H1 (cell line): ENCODE measurements at regions not wholly inside any gene's neighbourhood (a gene's known extent, or its start where the extent isn't known, plus 50 kb on each side); places are given as distances from the start of the nearest gene placed in this dataset.

ENCODE experiments used
- CTCF ChIA-PET: fragments of 300-600 bp; sonication (Branson Sonifier 250); formaldehyde crosslinking; loops from one replicate; lab custom pipeline; 2021; ENCODE audit not compliant: partially characterized antibody; lab: Charles Lee
- POLR2A ChIA-PET: fragments of 300-600 bp; sonication (Branson Sonifier 250); formaldehyde crosslinking; loops from one replicate; lab custom pipeline; 2021; ENCODE audit warnings: inconsistent platforms; ENCODE audit not compliant: partially characterized antibody; lab: Charles Lee
- DNase-seq, 2 experiments: peaks; one replicate each; pipeline versions ENCODE4 v3.0.0 to v3.0.0-alpha.2; 2010 to 2022; ENCODE audit warnings: low spot score in 2 of 2, low read depth in 1 of 2, mixed read lengths in 1 of 2
- FAIRE-seq: peaks from 2 replicates; lab custom pipeline; 2011; peaks lifted over from hg19 to GRCh38; lab: Jason Lieb, UNC
- H2AFZ ChIP-seq: 2 replicates; pipeline ENCODE4 v1.8.1; 2012; ENCODE audit warnings: low read length, inconsistent platforms
- H2AK5ac ChIP-seq: 2 replicates; pipeline ENCODE4 v1.6.1; 2013; ENCODE audit warnings: low read depth, low read length
- H2BK120ac ChIP-seq: replicated peaks from 2 replicates; pipeline ENCODE3; 2013; ENCODE audit warnings: low read depth, low read length, inconsistent platforms
- H2BK12ac ChIP-seq: 2 replicates; pipeline ENCODE4 v1.6.1; 2013; ENCODE audit warnings: low read depth, low read length
- H2BK15ac ChIP-seq: 2 replicates; pipeline ENCODE4 v1.6.1; 2013; ENCODE audit warnings: low read length
- H2BK20ac ChIP-seq: 2 replicates; pipeline ENCODE4 v1.6.1; 2013; ENCODE audit warnings: low read length
- H2BK5ac ChIP-seq: 2 replicates; pipeline ENCODE4 v1.6.1; 2013; ENCODE audit warnings: low read depth, low read length
- H3K14ac ChIP-seq: 2 replicates; pipeline ENCODE4 v1.6.1; 2013; ENCODE audit warnings: inconsistent platforms; ENCODE audit not compliant: insufficient read length
- H3K18ac ChIP-seq: 2 replicates; pipeline ENCODE4 v1.6.1; 2013; ENCODE audit warnings: low read length; ENCODE audit errors: extremely low read depth
- H3K23ac ChIP-seq: 2 replicates; pipeline ENCODE4 v1.6.1; 2013; ENCODE audit warnings: inconsistent platforms; ENCODE audit not compliant: insufficient read length
- H3K23me2 ChIP-seq: 2 replicates; pipeline ENCODE4 v1.6.1; 2013; ENCODE audit warnings: low read depth, low read length
- H3K27ac ChIP-seq: 2 replicates; pipeline ENCODE4 v1.6.1; 2011; ENCODE audit warnings: low read depth, low read length, inconsistent platforms
- H3K27me3 ChIP-seq, 4 experiments: replicated peaks in 1 of 4; 1 replicate in 1 of 4; 2 replicates in 3 of 4; pipeline versions ENCODE4 v1.6.1 to v1.8.1; 2011 to 2013; ENCODE audit warnings: low read length in 3 of 4, mild to moderate bottlenecking in 3 of 4, inconsistent platforms in 2 of 4, mixed read lengths in 2 of 4, moderate library complexity in 1 of 4; ENCODE audit not compliant: control insufficient read depth in 3 of 4, insufficient read depth in 3 of 4; ENCODE audit errors: extremely low read depth in 1 of 4
- H3K36me3 ChIP-seq, 4 experiments: 2 replicates each; pipeline versions ENCODE4 v1.6.1 to v1.8.1; 2011 to 2013; ENCODE audit warnings: mild to moderate bottlenecking in 4 of 4, low read length in 3 of 4, moderate library complexity in 2 of 4, control low read depth in 1 of 4, inconsistent platforms in 1 of 4; ENCODE audit not compliant: insufficient read depth in 4 of 4, control insufficient read depth in 2 of 4
- H3K4ac ChIP-seq: replicated peaks from 2 replicates; pipeline ENCODE3; 2013; ENCODE audit warnings: low read length, low read depth, mixed read lengths, inconsistent platforms; ENCODE audit not compliant: insufficient read length
- H3K4me1 ChIP-seq, 4 experiments: replicated peaks in 1 of 4; 1 replicate in 1 of 4; 2 replicates in 3 of 4; pipeline versions ENCODE4 v1.6.1 to v1.8.1; 2011 to 2013; ENCODE audit warnings: low read length in 3 of 4, inconsistent platforms in 2 of 4, mixed read lengths in 1 of 4; ENCODE audit not compliant: insufficient read depth in 4 of 4, control insufficient read depth in 3 of 4
- H3K4me2 ChIP-seq, 2 experiments: 2 replicates each; pipeline versions ENCODE4 v1.6.1 to v1.8.1; 2011 to 2013; ENCODE audit warnings: low read depth in 2 of 2, low read length in 2 of 2, control low read depth in 1 of 2, inconsistent platforms in 1 of 2, mild to moderate bottlenecking in 1 of 2; ENCODE audit not compliant: insufficient read depth in 1 of 2
- H3K4me3 ChIP-seq, 4 experiments: fragments of 200-600, 300-600 bp in 1 of 4; sonication (generic), shearing (Covaris generic), sonication (Bioruptor Twin) in 1 of 4; 2 replicates each; pipeline versions ENCODE4 v1.5.1 to v1.8.1; 2011 to 2016; ENCODE audit warnings: low read length in 4 of 4, low read depth in 3 of 4, control low read depth in 2 of 4, inconsistent platforms in 2 of 4, mild to moderate bottlenecking in 2 of 4, mixed read lengths in 1 of 4, moderate library complexity in 1 of 4; ENCODE audit not compliant: insufficient read depth in 2 of 4; ENCODE audit errors: extremely low read depth in 1 of 4
- H3K56ac ChIP-seq: replicated peaks from 2 replicates; pipeline ENCODE3; 2013; ENCODE audit warnings: low read depth, mild to moderate bottlenecking, mixed read lengths, low read length, inconsistent platforms; ENCODE audit not compliant: insufficient read length
- H3K79me1 ChIP-seq: 2 replicates; pipeline ENCODE4 v1.6.1; 2013; ENCODE audit warnings: low read depth, low read length, control low read depth
- H3K79me2 ChIP-seq, 2 experiments: 2 replicates each; pipeline versions ENCODE4 v1.6.1 to v1.8.1; 2012 to 2013; ENCODE audit warnings: low read length in 2 of 2, mild to moderate bottlenecking in 2 of 2, inconsistent platforms in 1 of 2; ENCODE audit not compliant: insufficient read depth in 2 of 2, control insufficient read depth in 1 of 2
- H3K9ac ChIP-seq, 4 experiments: replicated peaks in 1 of 4; 1 replicate in 1 of 4; 2 replicates in 3 of 4; pipeline versions ENCODE4 v1.6.1 to v1.8.1; 2011 to 2013; ENCODE audit warnings: low read depth in 3 of 4, low read length in 3 of 4, control low read depth in 2 of 4, mild to moderate bottlenecking in 2 of 4, moderate library complexity in 2 of 4, inconsistent platforms in 1 of 4; ENCODE audit errors: extremely low read depth in 1 of 4
- H3K9me3 ChIP-seq, 2 experiments: 2 replicates each; pipeline versions ENCODE4 v1.6.1 to v1.8.1; 2012 to 2013; ENCODE audit warnings: mild to moderate bottlenecking in 2 of 2, moderate library complexity in 2 of 2, control low read depth in 1 of 2, inconsistent platforms in 1 of 2, low read depth in 1 of 2, low read length in 1 of 2, mixed read lengths in 1 of 2; ENCODE audit not compliant: insufficient read depth in 2 of 2
- H4K20me1 ChIP-seq, 2 experiments: replicated peaks in 1 of 2; 2 replicates each; pipeline versions ENCODE3 to v1.8.1; 2011 to 2013; ENCODE audit warnings: inconsistent platforms in 2 of 2, low read length in 2 of 2, mild to moderate bottlenecking in 1 of 2; ENCODE audit not compliant: insufficient read depth in 2 of 2, control insufficient read depth in 1 of 2
- H4K5ac ChIP-seq: 2 replicates; pipeline ENCODE4 v1.6.1; 2013; ENCODE audit warnings: low read length, low read depth, mixed read lengths, inconsistent platforms; ENCODE audit not compliant: insufficient read length
- H4K8ac ChIP-seq: 2 replicates; pipeline ENCODE4 v1.8.0; 2013; ENCODE audit warnings: mild to moderate bottlenecking, moderate library complexity, low read length, inconsistent platforms; ENCODE audit not compliant: insufficient read depth; ENCODE audit errors: extremely low read depth
- H4K91ac ChIP-seq: replicated peaks from 2 replicates; pipeline ENCODE3; 2013; ENCODE audit warnings: low read length, mixed read lengths, inconsistent platforms; ENCODE audit not compliant: insufficient read length
- CBX8 ChIP-seq: fragments of 300-800, 300-1000 bp; sonication (generic); IDR thresholded peaks from 2 replicates; pipeline ENCODE4 v1.7.1; 2016; ENCODE audit warnings: low read depth, low read length, borderline replicate concordance
- CREB1 ChIP-seq: IDR thresholded peaks from 2 replicates; pipeline ENCODE4 v1.6.1; 2012; ENCODE audit warnings: inconsistent platforms
- CTBP2 ChIP-seq: IDR thresholded peaks from 2 replicates; pipeline ENCODE4 v1.7.0; 2011; ENCODE audit warnings: borderline replicate concordance, mild to moderate bottlenecking, moderate library complexity, mixed read lengths, low read length; ENCODE audit not compliant: insufficient read depth, insufficient read length
- NRF1 ChIP-seq: IDR thresholded peaks from 2 replicates; pipeline ENCODE4 v1.6.1; 2011; ENCODE audit warnings: mild to moderate bottlenecking, low read depth, low read length, improper control_type of control experiment
- POLR2AphosphoS5 ChIP-seq: IDR thresholded peaks from 2 replicates; pipeline ENCODE4 v1.6.1; 2011; ENCODE audit warnings: low read depth, low read length
- POU5F1 ChIP-seq: IDR thresholded peaks from 2 replicates; pipeline ENCODE4 v1.6.1; 2011; ENCODE audit warnings: low read depth, mild to moderate bottlenecking, low read length, moderate library complexity
- RAD21 ChIP-seq, 2 experiments: IDR thresholded peaks in 1 of 2; conservative IDR thresholded peaks in 1 of 2; 2 replicates each; pipeline ENCODE4 v1.6.1; 2011; ENCODE audit warnings: low read depth in 2 of 2, low read length in 2 of 2, improper control_type of control experiment in 1 of 2, inconsistent platforms in 1 of 2, mild to moderate bottlenecking in 1 of 2, moderate library complexity in 1 of 2
- SAP30 ChIP-seq: fragments of 300-600 bp; sonication (generic); IDR thresholded peaks from 2 replicates; pipeline ENCODE4 v1.7.1; 2012; ENCODE audit warnings: low read length, moderate library complexity, mild to moderate bottlenecking, inconsistent platforms; ENCODE audit not compliant: insufficient read depth, insufficient replicate concordance
- TAF7 ChIP-seq: optimal IDR thresholded peaks from 2 replicates; pipeline ENCODE3; 2011; ENCODE audit warnings: low read depth, mild to moderate bottlenecking, inconsistent platforms, low read length, moderate library complexity, borderline replicate concordance
- WGBS, 2 experiments: shearing (Covaris generic) in 1 of 2; methylation state at CpG; one replicate each; pipeline versions ENCODE4 v1.1.6 to v1.1.7; 2013 to 2015; ENCODE audit warnings: low lambda C conversion rate in 2 of 2, mixed read lengths in 2 of 2, inconsistent platforms in 1 of 2, low coverage in 1 of 2, missing lambda C conversion rate in 1 of 2; ENCODE audit not compliant: insufficient replicate concordance in 2 of 2, insufficient coverage in 1 of 2, insufficient read length in 1 of 2; ENCODE audit errors: extremely low coverage in 1 of 2, missing lambda C conversion rate in 1 of 2; 5-methylcytosine and 5-hydroxymethylcytosine counted together
- TF ChIP-seq, protein P1 (sequence below): IDR thresholded peaks from 2 replicates; pipeline ENCODE4 v1.6.1; 2011; ENCODE audit warnings: low read depth, mild to moderate bottlenecking, low read length; ENCODE audit not compliant: insufficient read depth

DNA sequence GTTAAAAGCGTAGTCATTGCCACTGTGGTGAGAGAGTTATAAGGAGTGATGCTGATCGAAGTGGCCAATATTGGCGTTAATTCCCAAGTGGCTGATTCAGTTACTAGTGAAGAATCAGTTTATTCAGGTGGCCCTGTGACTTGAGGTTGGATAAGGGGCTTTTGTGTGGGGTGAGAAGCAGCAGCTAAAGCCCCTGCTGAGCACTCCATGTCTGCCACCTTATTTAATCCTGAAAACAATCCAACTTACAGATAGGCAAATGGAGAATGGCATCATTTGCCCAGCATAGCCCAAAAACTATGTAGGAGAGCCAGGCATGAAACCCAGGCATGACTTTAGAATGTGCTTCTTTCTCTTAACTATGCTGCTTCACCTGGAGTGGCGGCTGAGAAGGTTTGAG lies 222.8 kb upstream of the KLF6 start:
- H2BK5ac ChIP-seq: no peak overlapping the region
- no peak overlapping the region for H2BK20ac ChIP-seq
- H3K27me3 ChIP-seq: no peaks in the 10 kb centered on the region
- DNase-seq (no peak), FAIRE-seq (no peak)
- WGBS, 2 experiments: 94% methylated on average over 4 of the region's 4 CpGs; no CpG with 5 or more reads in 1 of the 2 experiments
- H4K91ac ChIP-seq: no peak overlapping the region
- H4K5ac ChIP-seq: no peak overlapping the region
- H2AFZ ChIP-seq: no peak overlapping the region
- H3K14ac ChIP-seq: no peak overlapping the region
- H2BK15ac ChIP-seq: no peak overlapping the region
- POLR2A ChIA-PET: no interaction called here
- peaks cover 0 to 4% (median 3%) of the 10 kb centered on the region in 4 experiments; a peak in 3 of 7 replicates for H3K4me1 ChIP-seq
- H2AK5ac ChIP-seq: no peak overlapping the region
- TF ChIP-seq CREB1 (no peak), CBX8 (no peak), POLR2AphosphoS5 (no peak), POU5F1 (no peak), SAP30 (no peak), NRF1 (no peak), CTBP2 (no peak), TAF7 (no peak), RAD21 (IDR thresholded peaks at IDR 0.05 in 1 of 2, conservative IDR thresholded peaks at IDR 0.05 in 1 of 2; ENCODE audit: low read depth in 2 of 2, low read length in 2 of 2) (no peak)
- TF ChIP-seq, protein P1, sequence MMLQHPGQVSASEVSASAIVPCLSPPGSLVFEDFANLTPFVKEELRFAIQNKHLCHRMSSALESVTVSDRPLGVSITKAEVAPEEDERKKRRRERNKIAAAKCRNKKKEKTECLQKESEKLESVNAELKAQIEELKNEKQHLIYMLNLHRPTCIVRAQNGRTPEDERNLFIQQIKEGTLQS: no peak
- H3K27ac ChIP-seq: no peak overlapping the region
- no peaks in the 10 kb centered on the region for H3K79me2 ChIP-seq
- no peak overlapping the region for H2BK12ac ChIP-seq
- no peak overlapping the region for H3K4me3 ChIP-seq
- no peak overlapping the region for H3K4me2 ChIP-seq
- H3K18ac ChIP-seq: no peak overlapping the region
- CTCF ChIA-PET: interaction anchor here (1.3 kb wide), 1 partner anchor 768 kb away, joined by 3 read pairs; no protein-coding TSS in a partner anchor
- no peaks in the 10 kb centered on the region for H3K79me1 ChIP-seq
- H3K9me3 ChIP-seq: no peaks in the 10 kb centered on the region
- no peaks in the 10 kb centered on the region for H4K20me1 ChIP-seq
- no peak overlapping the region for H3K9ac ChIP-seq
- no peak overlapping the region for H3K23ac ChIP-seq
- no peaks in the 10 kb centered on the region for H3K36me3 ChIP-seq
- H3K56ac ChIP-seq: no peak overlapping the region
- no peaks in the 10 kb centered on the region for H3K23me2 ChIP-seq
- H2BK120ac ChIP-seq: no peak overlapping the region
- H3K4ac ChIP-seq: no peak overlapping the region
- H4K8ac ChIP-seq: no peak overlapping the region
